Tibial nerve (tissue), 4 donors: ENCODE measurements at regions not wholly inside any gene's neighbourhood (a gene's known extent, or its start where the extent isn't known, plus 50 kb on each side); places are given as distances from the start of the nearest gene placed in this dataset.
A peak's percentile ranks its signal among the peaks of the same experiment; 100 is the strongest.

Experiments
- DNase-seq, 2 donors: peaks; one replicate each; pipeline ENCODE4 v3.0.0-alpha.2; 2019; ENCODE audit warnings: low spot score in 2 of 2
- H3K27ac ChIP-seq, 4 donors: fragments of 200-600 bp; sonication (generic) in 3 of 4; one replicate each; pipeline ENCODE4 v1.5.1; 2017 to 2019; ENCODE audit warnings: mild to moderate bottlenecking in 1 of 4
- H3K27me3 ChIP-seq, 2 donors: fragments of 200-600 bp; sonication (generic) in 1 of 2; one replicate each; pipeline versions ENCODE4 v1.5.1 to v1.6.0; 2017 to 2019
- H3K36me3 ChIP-seq, 3 donors: fragments of 200-600 bp; sonication (generic); one replicate each; pipeline ENCODE4 v1.5.1; 2018 to 2019
- H3K4me1 ChIP-seq, 4 donors: fragments of 200-600 bp; sonication (generic) in 3 of 4; one replicate each; pipeline ENCODE4 v1.5.1; 2017 to 2019
- H3K4me3 ChIP-seq, 4 donors: fragments of 200-600 bp; sonication (generic) in 3 of 4; one replicate each; pipeline ENCODE4 v1.5.1; 2017 to 2019; ENCODE audit warnings: mild to moderate bottlenecking in 1 of 4, moderate library complexity in 1 of 4
- H3K9me3 ChIP-seq, 4 donors: fragments of 200-600 bp; sonication (generic) in 3 of 4; one replicate each; pipeline ENCODE4 v1.5.1; 2017 to 2019
- CTCF ChIP-seq, 5 experiments: fragments of 200-600 bp in 3 of 5; fragments of 450-650 bp in 2 of 5; sonication (generic) in 3 of 5; IDR thresholded peaks; one replicate each; pipeline ENCODE4 v1.5.1; 2016 to 2019; ENCODE audit warnings: antibody characterized with exemption in 5 of 5, mild to moderate bottlenecking in 3 of 5, moderate library complexity in 2 of 5
- EP300 ChIP-seq, 2 donors: sonication (generic); formaldehyde crosslinking; IDR thresholded peaks; one replicate each; pipeline ENCODE4 v1.6.1; 2017; ENCODE audit warnings: antibody characterized with exemption in 2 of 2, mild to moderate bottlenecking in 1 of 2
- POLR2A ChIP-seq, 2 donors: fragments of 450-650 bp; IDR thresholded peaks; one replicate each; pipeline ENCODE4 v1.6.1; 2017; ENCODE audit warnings: antibody characterized with exemption in 2 of 2, mild to moderate bottlenecking in 2 of 2, moderate library complexity in 2 of 2
- WGBS, 2 donors: methylation state at CpG; one replicate each; pipeline ENCODE4 v1.1.5; 2018; 5-methylcytosine and 5-hydroxymethylcytosine counted together

GRCh38 chr10:21195252-21195651 is 298.1 kb upstream of the NEBL start:
- no peaks in the 10 kb centered on the region for H3K27me3 ChIP-seq
- 71 to 73% methylated on average over 1 of the region's 1 CpG for WGBS, 2 donors

GRCh38 chr10:21194510-21194993 is 297.4 kb upstream of the NEBL start:
- 31 to 33% methylated on average over 5 of the region's 5 CpGs for WGBS, 2 donors

More at GRCh38 chr10:21195252-21195651, 298.1 kb upstream of the NEBL start:
- no peak for DNase-seq
- no peak for TF ChIP-seq CTCF (IDR thresholded peaks at IDR 0.05)
- TF ChIP-seq POLR2A (IDR thresholded peaks at IDR 0.05) = no peak
- no peak for TF ChIP-seq EP300 (IDR thresholded peaks at IDR 0.05)
- Histone ChIP-seq H3K4me3 (no peak overlapping the region), H3K4me1 (peaks cover 0 to 7% (median 0%) of the 10 kb centered on the region in 4 donors), H3K27ac (no peak overlapping the region), H3K9me3 (peaks cover 0 to 18% (median 0%) of the 10 kb centered on the region in 4 donors), H3K36me3 (no peaks in the 10 kb centered on the region)

GRCh38 chr10:21193196-21193595 is 296.1 kb upstream of the NEBL start:
- H3K27ac ChIP-seq = no peak overlapping the region

More at GRCh38 chr10:21194510-21194993, 297.4 kb upstream of the NEBL start:
- H3K4me3 ChIP-seq = no peak overlapping the region
- no peaks in the 10 kb centered on the region for H3K36me3 ChIP-seq
- DNase-seq = no peak
- TF ChIP-seq POLR2A (IDR thresholded peaks at IDR 0.05) (no peak), EP300 (IDR thresholded peaks at IDR 0.05) (no peak), CTCF (IDR thresholded peaks at IDR 0.05) (no peak)
- H3K27ac ChIP-seq = no peak overlapping the region
- H3K27me3 ChIP-seq = no peaks in the 10 kb centered on the region
- peaks cover 0 to 18% (median 0%) of the 10 kb centered on the region in 4 donors for H3K9me3 ChIP-seq
- H3K4me1 ChIP-seq = peaks cover 0 to 7% (median 0%) of the 10 kb centered on the region in 4 donors

GRCh38 chr10:21191512-21191911 is 294.4 kb upstream of the NEBL start:
- H3K27ac ChIP-seq = no peak overlapping the region
- H3K4me3 ChIP-seq = no peak overlapping the region
- H3K36me3 ChIP-seq = no peaks in the 10 kb centered on the region
- no peaks in the 10 kb centered on the region for H3K27me3 ChIP-seq
- 53 to 81% methylated on average over 2 of the region's 2 CpGs for WGBS, 2 donors
- TF ChIP-seq POLR2A (IDR thresholded peaks at IDR 0.05) = no peak
- TF ChIP-seq EP300 (IDR thresholded peaks at IDR 0.05) = no peak
- TF ChIP-seq CTCF (IDR thresholded peaks at IDR 0.05) = no peak
- no peak for DNase-seq
- peaks cover 0 to 7% (median 0%) of the 10 kb centered on the region in 4 donors for H3K4me1 ChIP-seq
- no peaks in the 10 kb centered on the region for H3K9me3 ChIP-seq

More at GRCh38 chr10:21193196-21193595, 296.1 kb upstream of the NEBL start:
- 77% methylated on average over 3 of the region's 3 CpGs for WGBS, 2 donors
- TF ChIP-seq POLR2A (IDR thresholded peaks at IDR 0.05) (no peak), CTCF (IDR thresholded peaks at IDR 0.05) (no peak), EP300 (IDR thresholded peaks at IDR 0.05) (no peak)
- Histone ChIP-seq H3K9me3 (peaks cover 0 to 10% (median 0%) of the 10 kb centered on the region in 4 donors), H3K4me1 (peaks cover 0 to 7% (median 0%) of the 10 kb centered on the region in 4 donors), H3K4me3 (no peak overlapping the region), H3K27me3 (no peaks in the 10 kb centered on the region), H3K36me3 (no peaks in the 10 kb centered on the region)
- DNase-seq = no peak

- no peak for DNase-seq
- H3K36me3 ChIP-seq = no peaks in the 10 kb centered on the region
- H3K4me1 ChIP-seq = peaks cover 0 to 5% (median 0%) of the 10 kb centered on the region in 4 donors
- WGBS, 2 donors = 50 to 70% methylated on average over 2 of the region's 2 CpGs
- H3K27me3 ChIP-seq = no peaks in the 10 kb centered on the region
- H3K27ac ChIP-seq = peak overlapping the region in 1 of 4 donors; percentile 65
- H3K9me3 ChIP-seq = peaks cover 0 to 2% (median 0%) of the 10 kb centered on the region in 4 donors
- no peak for TF ChIP-seq EP300 (IDR thresholded peaks at IDR 0.05)
- no peak for TF ChIP-seq POLR2A (IDR thresholded peaks at IDR 0.05)
- no peak for TF ChIP-seq CTCF (IDR thresholded peaks at IDR 0.05)
- no peak overlapping the region for H3K4me3 ChIP-seq
Measured at GRCh38 chr10:21184984-21185383, 287.9 kb upstream of the NEBL start.
